WTC11 (cell line): ENCODE measurements at regions not wholly inside any gene's neighbourhood (a gene's known extent, or its start where the extent isn't known, plus 50 kb on each side); places are given as distances from the start of the nearest gene placed in this dataset.

Experiments used
- ATAC-seq: fragments of 200-7000 bp; cut with Tn5 transposase; 2 replicates; pipeline ENCODE4 v1.10.0; 2021; ENCODE audit warnings: mild to moderate bottlenecking, moderate library complexity
- CTCF ChIA-PET: fragments of 300-600 bp; sonication (Branson Sonifier 250); formaldehyde crosslinking; loops from one replicate; lab custom pipeline; 2021; ENCODE audit warnings: antibody characterized with exemption; lab: Charles Lee
- POLR2A ChIA-PET: fragments of 350-600 bp; sonication (Branson Sonifier 250); formaldehyde crosslinking; loops from one replicate; lab custom pipeline; 2021; ENCODE audit warnings: antibody characterized with exemption; lab: Charles Lee
- DNase-seq: peaks from one replicate; pipeline ENCODE4 v3.0.0; 2021; ENCODE audit warnings: low spot score
- H3K27ac Mint-ChIP-seq: 2 replicates; pipeline ENCODE4 v1.8.0; 2021; ENCODE audit warnings: mixed read lengths
- H3K27me3 Mint-ChIP-seq: 2 replicates; pipeline ENCODE4 v1.8.0; 2021; ENCODE audit warnings: low read depth, mild to moderate bottlenecking, moderate library complexity, mixed read lengths
- H3K36me3 Mint-ChIP-seq: 2 replicates; pipeline ENCODE4 v1.8.0; 2021; ENCODE audit warnings: mixed read lengths
- H3K4me1 Mint-ChIP-seq: 2 replicates; pipeline ENCODE4 v1.8.0; 2022; ENCODE audit warnings: mixed read lengths
- H3K4me3 Mint-ChIP-seq: 2 replicates; pipeline ENCODE4 v1.8.0; 2021; ENCODE audit warnings: mild to moderate bottlenecking, moderate library complexity, mixed read lengths
- H3K9me3 Mint-ChIP-seq: 2 replicates; pipeline ENCODE4 v1.8.0; 2021; ENCODE audit warnings: mixed read lengths
- ATF6 ChIP-seq: sonication (generic); formaldehyde crosslinking; IDR thresholded peaks from 2 replicates; pipeline ENCODE4 v1.8.1; 2023; ENCODE audit warnings: mild to moderate bottlenecking, missing genetic modification reagents
- E2F4 ChIP-seq: sonication (generic); formaldehyde crosslinking; IDR thresholded peaks from 2 replicates; pipeline ENCODE4 v1.8.1; 2022; ENCODE audit warnings: low read depth, mild to moderate bottlenecking, moderate library complexity, missing genetic modification reagents, borderline replicate concordance
- ERG ChIP-seq: fragments of 250-450 bp; sonication (Bioruptor Pico); IDR thresholded peaks from 2 replicates; pipeline ENCODE4 v1.8.0; 2021; ENCODE audit warnings: mild to moderate bottlenecking
- FOXP1 ChIP-seq: sonication (generic); formaldehyde crosslinking; IDR thresholded peaks from 2 replicates; pipeline ENCODE4 v1.8.0; 2022; ENCODE audit warnings: missing genetic modification reagents, mild to moderate bottlenecking, moderate library complexity, borderline replicate concordance
- FOXP4 ChIP-seq: sonication (generic); formaldehyde crosslinking; IDR thresholded peaks from 2 replicates; pipeline ENCODE4 v1.8.0; 2022; ENCODE audit warnings: mild to moderate bottlenecking, missing genetic modification reagents
- GRHL2 ChIP-seq: fragments of 250-450 bp; sonication (Bioruptor Pico); IDR thresholded peaks from 2 replicates; pipeline ENCODE4 v1.8.0; 2022; ENCODE audit warnings: mild to moderate bottlenecking, moderate library complexity; ENCODE audit not compliant: insufficient replicate concordance, severe bottlenecking
- IRF1 ChIP-seq: sonication (generic); formaldehyde crosslinking; IDR thresholded peaks from 2 replicates; pipeline ENCODE4 v1.8.0; 2023; ENCODE audit warnings: missing genetic modification reagents
- IRF2 ChIP-seq: sonication (generic); formaldehyde crosslinking; IDR thresholded peaks from 2 replicates; pipeline ENCODE4 v1.8.0; 2022; ENCODE audit warnings: low read depth, missing genetic modification reagents, borderline replicate concordance
- MAX ChIP-seq: sonication (generic); formaldehyde crosslinking; IDR thresholded peaks from 2 replicates; pipeline ENCODE4 v1.8.0; 2022; ENCODE audit warnings: mild to moderate bottlenecking, missing genetic modification reagents
- NFE2L1 ChIP-seq: sonication (generic); formaldehyde crosslinking; IDR thresholded peaks from 2 replicates; pipeline ENCODE4 v1.8.1; 2023; ENCODE audit warnings: missing genetic modification reagents
- NR1H2 ChIP-seq: sonication (generic); formaldehyde crosslinking; IDR thresholded peaks from 2 replicates; pipeline ENCODE4 v1.9.0; 2021; ENCODE audit warnings: mild to moderate bottlenecking, moderate library complexity, missing genetic modification reagents
- NR3C1 ChIP-seq: sonication (generic); formaldehyde crosslinking; conservative IDR thresholded peaks from 2 replicates; pipeline ENCODE4 v1.8.1; 2023; ENCODE audit warnings: low read depth, mild to moderate bottlenecking, missing genetic modification reagents
- SMAD4 ChIP-seq: sonication (generic); formaldehyde crosslinking; IDR thresholded peaks from 2 replicates; pipeline ENCODE4 v1.8.0; 2022; ENCODE audit warnings: mild to moderate bottlenecking, missing genetic modification reagents
- SP1 ChIP-seq: sonication (generic); formaldehyde crosslinking; conservative IDR thresholded peaks from 2 replicates; pipeline ENCODE4 v1.8.1; 2022; ENCODE audit warnings: missing genetic modification reagents
- TEAD4 ChIP-seq: sonication (generic); formaldehyde crosslinking; IDR thresholded peaks from 2 replicates; pipeline ENCODE4 v1.8.0; 2022; ENCODE audit warnings: mild to moderate bottlenecking, missing genetic modification reagents
- USF1 ChIP-seq: sonication (generic); formaldehyde crosslinking; IDR thresholded peaks from 2 replicates; pipeline ENCODE4 v1.8.0; 2022; ENCODE audit warnings: mild to moderate bottlenecking, missing genetic modification reagents
- ZNF138 ChIP-seq: sonication (generic); formaldehyde crosslinking; conservative IDR thresholded peaks from 2 replicates; pipeline ENCODE4 v1.8.1; 2022; ENCODE audit warnings: mild to moderate bottlenecking, moderate library complexity, missing genetic modification reagents
- ZNF423 ChIP-seq: fragments of 250-450 bp; sonication (Bioruptor Pico); IDR thresholded peaks from 2 replicates; pipeline ENCODE4 v2.1.2; 2022; ENCODE audit warnings: mild to moderate bottlenecking, moderate library complexity
- ZNF671 ChIP-seq: fragments of 250-450 bp; sonication (Bioruptor Pico); IDR thresholded peaks from 2 replicates; pipeline ENCODE4 v1.8.0; 2021; ENCODE audit warnings: mild to moderate bottlenecking
- ZSCAN18 ChIP-seq: fragments of 250-450 bp; sonication (Bioruptor Pico); IDR thresholded peaks from 2 replicates; pipeline ENCODE4 v2.1.2; 2022; ENCODE audit warnings: mild to moderate bottlenecking, moderate library complexity
- TF ChIP-seq, protein P1 (sequence below): fragments of 250-450 bp; sonication (Bioruptor Pico); IDR thresholded peaks from 2 replicates; pipeline ENCODE4 v1.9.0; 2021; ENCODE audit warnings: mild to moderate bottlenecking

DNA sequence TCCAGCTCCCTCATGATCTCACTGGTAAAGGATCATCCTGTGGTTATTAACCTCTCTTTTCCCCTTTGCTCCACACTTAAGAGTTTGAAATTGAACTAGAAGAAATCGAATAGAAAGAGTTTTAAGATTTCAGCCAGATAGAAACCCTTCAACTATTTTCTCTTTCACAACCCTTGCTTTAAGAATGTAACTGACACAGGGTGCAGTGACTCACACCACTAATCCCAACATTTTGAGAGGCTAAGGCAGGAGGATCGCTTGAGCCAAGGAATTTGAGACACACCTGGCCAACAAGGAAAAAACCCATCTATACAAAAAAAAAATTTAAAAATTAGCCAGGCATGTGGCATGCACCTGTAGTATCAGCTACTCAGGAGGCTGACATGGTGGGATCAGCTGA is 150.7 kb upstream of the NLGN4Y start:
- Mint-ChIP-seq H3K27ac (no peak overlapping the region), H3K36me3 (no peaks in the 10 kb centered on the region), H3K4me3 (no peak overlapping the region), H3K4me1 (no peaks in the 10 kb centered on the region), H3K27me3 (peaks cover 2% of the 10 kb centered on the region; the same call in 1 of the 2 replicates), H3K9me3 (no peaks in the 10 kb centered on the region)
- ChIA-PET CTCF (no interaction called here), POLR2A (no interaction called here)
- no peak for TF ChIP-seq E2F4 (CRISPR knock-in tag)
- TF ChIP-seq, protein P1, sequence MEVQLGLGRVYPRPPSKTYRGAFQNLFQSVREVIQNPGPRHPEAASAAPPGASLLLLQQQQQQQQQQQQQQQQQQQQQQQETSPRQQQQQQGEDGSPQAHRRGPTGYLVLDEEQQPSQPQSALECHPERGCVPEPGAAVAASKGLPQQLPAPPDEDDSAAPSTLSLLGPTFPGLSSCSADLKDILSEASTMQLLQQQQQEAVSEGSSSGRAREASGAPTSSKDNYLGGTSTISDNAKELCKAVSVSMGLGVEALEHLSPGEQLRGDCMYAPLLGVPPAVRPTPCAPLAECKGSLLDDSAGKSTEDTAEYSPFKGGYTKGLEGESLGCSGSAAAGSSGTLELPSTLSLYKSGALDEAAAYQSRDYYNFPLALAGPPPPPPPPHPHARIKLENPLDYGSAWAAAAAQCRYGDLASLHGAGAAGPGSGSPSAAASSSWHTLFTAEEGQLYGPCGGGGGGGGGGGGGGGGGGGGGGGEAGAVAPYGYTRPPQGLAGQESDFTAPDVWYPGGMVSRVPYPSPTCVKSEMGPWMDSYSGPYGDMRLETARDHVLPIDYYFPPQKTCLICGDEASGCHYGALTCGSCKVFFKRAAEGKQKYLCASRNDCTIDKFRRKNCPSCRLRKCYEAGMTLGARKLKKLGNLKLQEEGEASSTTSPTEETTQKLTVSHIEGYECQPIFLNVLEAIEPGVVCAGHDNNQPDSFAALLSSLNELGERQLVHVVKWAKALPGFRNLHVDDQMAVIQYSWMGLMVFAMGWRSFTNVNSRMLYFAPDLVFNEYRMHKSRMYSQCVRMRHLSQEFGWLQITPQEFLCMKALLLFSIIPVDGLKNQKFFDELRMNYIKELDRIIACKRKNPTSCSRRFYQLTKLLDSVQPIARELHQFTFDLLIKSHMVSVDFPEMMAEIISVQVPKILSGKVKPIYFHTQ (CRISPR knock-in tag), result no peak
- TF ChIP-seq SP1, result no peak
- no peak for TF ChIP-seq ZNF671 (CRISPR knock-in tag)
- TF ChIP-seq ZSCAN18 (CRISPR knock-in tag), result no peak
- no peak for TF ChIP-seq FOXP4 (CRISPR knock-in tag)
- no peak for TF ChIP-seq ZNF423 (CRISPR knock-in tag)
- TF ChIP-seq IRF2, result no peak
- TF ChIP-seq GRHL2 (CRISPR knock-in tag), result no peak
- no peak for TF ChIP-seq NFE2L1 (CRISPR knock-in tag)
- TF ChIP-seq SMAD4 (CRISPR knock-in tag), result no peak
- TF ChIP-seq ZNF138, result no peak
- TF ChIP-seq NR1H2 (CRISPR knock-in tag), result no peak
- no peak for TF ChIP-seq USF1 (CRISPR knock-in tag)
- no peak for TF ChIP-seq TEAD4 (CRISPR knock-in tag)
- no peak for DNase-seq
- no peak for ATAC-seq

DNA sequence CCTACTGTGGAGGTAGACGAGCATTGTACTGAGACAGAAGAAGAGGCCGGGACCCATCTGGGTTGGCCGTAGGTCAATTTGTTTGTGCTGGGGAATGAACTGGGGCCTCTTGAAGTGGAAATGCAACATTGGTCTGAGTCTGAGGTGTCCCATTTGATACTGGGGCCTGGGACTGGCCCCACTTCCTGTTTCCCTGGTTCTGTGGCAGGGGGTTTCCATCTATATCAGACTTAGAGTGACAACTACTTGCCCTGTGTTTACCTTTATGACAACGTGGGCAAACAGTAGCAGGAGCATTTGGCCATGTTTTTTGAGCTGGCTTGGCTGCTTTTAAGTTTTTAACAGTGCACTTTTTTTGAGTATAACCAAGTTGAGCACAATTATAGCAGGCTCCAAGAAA is 146.1 kb upstream of the NLGN4Y start:
- Mint-ChIP-seq H3K27me3 (peaks cover 2% of the 10 kb centered on the region; the same call in 1 of the 2 replicates), H3K36me3 (no peaks in the 10 kb centered on the region), H3K27ac (no peak overlapping the region), H3K4me1 (no peaks in the 10 kb centered on the region), H3K9me3 (peaks cover 4% of the 10 kb centered on the region; the same call in 1 of the 2 replicates), H3K4me3 (no peak overlapping the region)
- DNase-seq, result no peak
- no peak for ATAC-seq
- TF ChIP-seq IRF1 (CRISPR knock-in tag) (no peak), ATF6 (CRISPR knock-in tag) (no peak), ERG (no peak), IRF2 (no peak), USF1 (CRISPR knock-in tag) (no peak), ZNF671 (CRISPR knock-in tag) (no peak), GRHL2 (CRISPR knock-in tag) (no peak), MAX (no peak), NR3C1 (CRISPR knock-in tag) (no peak), FOXP1 (CRISPR knock-in tag) (no peak)
- ChIA-PET CTCF (no interaction called here), POLR2A (no interaction called here)
